ENCODE measurements at regions not wholly inside any gene's neighbourhood (a gene's known extent, or its start where the extent isn't known, plus 50 kb on each side); places are given as distances from the start of the nearest gene placed in this dataset.

- TF ChIP-seq CTCF (IDR thresholded peaks at IDR 0.05) (no peak), POLR2A (IDR thresholded peaks at IDR 0.05) (no peak)
Observed at GRCh38 chr9:93378276-93378675, 73.2 kb upstream of the FAM120A start.
